GM20000 (cell line): ENCODE measurements at regions not wholly inside any gene's neighbourhood (a gene's known extent, or its start where the extent isn't known, plus 50 kb on each side); places are given as distances from the start of the nearest gene placed in this dataset.

ENCODE experiments used
- DNase-seq: peaks from one replicate; pipeline ENCODE4 v3.0.0; 2012; ENCODE audit warnings: low spot score
- CTCF ChIP-seq: IDR thresholded peaks from 2 replicates; pipeline ENCODE4 v1.5.1; 2012; ENCODE audit warnings: mild to moderate bottlenecking, control low read depth; ENCODE audit errors: extremely low read depth, missing control alignments

GRCh38 chr5:128684961-128685360 lies 146.9 kb upstream of the FBN2 start:
- no peak for DNase-seq
- no peak for TF ChIP-seq CTCF

- no peak for TF ChIP-seq CTCF
- DNase-seq = no peak
Measured at GRCh38 chr5:128687930-128688329, 149.9 kb upstream of the FBN2 start.

- no peak for DNase-seq
- no peak for TF ChIP-seq CTCF
Measured at GRCh38 chr5:128693764-128694163, 155.7 kb upstream of the FBN2 start.

GRCh38 chr5:128695791-128696530 lies 157.9 kb upstream of the FBN2 start:
- peak; percentile 10 for TF ChIP-seq CTCF
- no peak for DNase-seq

GRCh38 chr5:128701301-128701700 lies 163.3 kb upstream of the FBN2 start:
- no peak for DNase-seq
- no peak for TF ChIP-seq CTCF

- no peak for TF ChIP-seq CTCF
- no peak for DNase-seq
Measured at GRCh38 chr5:128703322-128703721, 165.3 kb upstream of the FBN2 start.

- no peak for DNase-seq
- no peak for TF ChIP-seq CTCF
Measured at GRCh38 chr5:128706269-128706668, 168.2 kb upstream of the FBN2 start.
